Transverse colon (tissue), 4 donors: ENCODE measurements at regions not wholly inside any gene's neighbourhood (a gene's known extent, or its start where the extent isn't known, plus 50 kb on each side); places are given as distances from the start of the nearest gene placed in this dataset.
"Not testable (repeated sequence)": the region's sequence is repeated elsewhere in the genome, so short reads cannot be mapped to it uniquely, and the experiment has no call there.

Source experiments
- DNase-seq: peaks from one replicate; pipeline ENCODE4 v3.0.0-alpha.2; 2019
- H3K27ac ChIP-seq, 4 donors: fragments of 200-600 bp; sonication (generic); 2 replicates each; pipeline ENCODE4 v1.5.1; 2016 to 2018; ENCODE audit warnings: inconsistent platforms in 4 of 4
- H3K27me3 ChIP-seq: fragments of 200-600 bp; sonication (generic); 2 replicates; pipeline ENCODE4 v1.5.1; 2017; ENCODE audit warnings: inconsistent platforms
- H3K36me3 ChIP-seq, 4 donors: fragments of 200-600 bp; sonication (generic); 2 replicates each; pipeline ENCODE4 v1.5.1; 2017 to 2019; ENCODE audit warnings: inconsistent platforms in 4 of 4
- H3K4me1 ChIP-seq, 4 donors: fragments of 200-600 bp; sonication (generic); 2 replicates each; pipeline ENCODE4 v1.5.1; 2017 to 2020; ENCODE audit warnings: inconsistent platforms in 4 of 4
- H3K4me3 ChIP-seq, 4 donors: fragments of 200-600 bp; sonication (generic); 1 replicate in 1 of 4; 2 replicates in 3 of 4; pipeline versions ENCODE4 v1.5.1 to v1.6.1; 2017 to 2019; ENCODE audit warnings: inconsistent platforms in 4 of 4
- H3K9me3 ChIP-seq, 2 donors: fragments of 200-600 bp; sonication (generic); 2 replicates each; pipeline ENCODE4 v1.5.1; 2017 to 2019; ENCODE audit warnings: inconsistent platforms in 2 of 2
- CTCF ChIP-seq, 5 experiments: fragments of 200-600 bp in 3 of 5; fragments of 450-650 bp in 2 of 5; sonication (generic) in 3 of 5; IDR thresholded peaks; 1 replicate in 2 of 5; 2 replicates in 3 of 5; pipeline ENCODE4 v1.5.1; 2016 to 2017; ENCODE audit warnings: antibody characterized with exemption in 5 of 5, inconsistent platforms in 3 of 5, mild to moderate bottlenecking in 2 of 5, moderate library complexity in 1 of 5
- EP300 ChIP-seq: sonication (generic); formaldehyde crosslinking; IDR thresholded peaks from one replicate; pipeline ENCODE4 v1.6.1; 2017; ENCODE audit warnings: antibody characterized with exemption, low read depth
- POLR2A ChIP-seq: fragments of 450-650 bp; IDR thresholded peaks from one replicate; pipeline ENCODE4 v1.6.1; 2016; ENCODE audit warnings: antibody characterized with exemption, mild to moderate bottlenecking, moderate library complexity
- POLR2AphosphoS5 ChIP-seq, 3 donors: sonication (generic); formaldehyde crosslinking; IDR thresholded peaks; one replicate each; pipeline ENCODE4 v1.6.1; 2016; ENCODE audit warnings: antibody characterized with exemption in 3 of 3
- WGBS, 2 donors: methylation state at CpG; one replicate each; pipeline ENCODE4 v1.1.5; 2018; ENCODE audit warnings: low coverage in 1 of 2; 5-methylcytosine and 5-hydroxymethylcytosine counted together
- in situ Hi-C, 4 donors: fragments of 200-750 bp; cut with MboI; loops; one replicate each; pipeline versions ENCODE4 v1.15.0 to v1.15.1; 2017; ENCODE audit warnings: low sequenced_read_pairs in 3 of 4, low pct_ligation_motif_present in 1 of 4, low pct_unique_long_range_greater_than_20kb in 1 of 4
- intact Hi-C: fragments of 100-400 bp; cut with DNase I; formaldehyde crosslinking; loops from one replicate; pipeline ENCODE4 v1.15.1; 2023; ENCODE audit warnings: low total_unique reads

DNA sequence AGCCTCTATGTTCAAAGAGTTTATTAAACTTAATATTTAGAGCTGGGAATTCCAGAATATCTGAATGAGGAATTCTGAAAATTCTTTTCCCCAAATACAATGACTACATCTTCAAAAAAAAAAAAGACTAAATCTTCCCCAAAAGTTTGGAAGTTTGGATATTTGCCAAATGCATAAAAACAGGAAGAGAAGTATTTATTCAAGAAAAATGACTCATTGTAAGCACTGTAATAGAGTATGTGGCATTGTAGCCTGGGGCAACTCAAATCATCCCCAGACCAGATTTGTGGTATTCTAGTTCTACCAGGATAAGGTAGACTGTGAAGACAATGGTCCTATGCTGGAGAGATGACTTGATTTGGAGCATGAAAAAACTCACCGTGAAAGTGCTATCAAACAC, 78.5 kb upstream of the PDHA2 start:
- TF ChIP-seq POLR2AphosphoS5 (IDR thresholded peaks at IDR 0.05), result no peak
- TF ChIP-seq EP300, result no peak
- TF ChIP-seq POLR2A, result no peak
- no peak for TF ChIP-seq CTCF (IDR thresholded peaks at IDR 0.05)
- Histone ChIP-seq H3K9me3 (no peaks in the 10 kb centered on the region), H3K4me1 (no peaks in the 10 kb centered on the region), H3K4me3 (no peak overlapping the region), H3K27ac (no peak overlapping the region), H3K36me3 (no peaks in the 10 kb centered on the region), H3K27me3 (no peaks in the 10 kb centered on the region)
- in situ Hi-C loops (no loop called here), intact Hi-C loops (no loop called here)
- no peak for DNase-seq
- 80 to 85% methylated on average over 1 of the region's 1 CpG for WGBS, 2 donors

DNA sequence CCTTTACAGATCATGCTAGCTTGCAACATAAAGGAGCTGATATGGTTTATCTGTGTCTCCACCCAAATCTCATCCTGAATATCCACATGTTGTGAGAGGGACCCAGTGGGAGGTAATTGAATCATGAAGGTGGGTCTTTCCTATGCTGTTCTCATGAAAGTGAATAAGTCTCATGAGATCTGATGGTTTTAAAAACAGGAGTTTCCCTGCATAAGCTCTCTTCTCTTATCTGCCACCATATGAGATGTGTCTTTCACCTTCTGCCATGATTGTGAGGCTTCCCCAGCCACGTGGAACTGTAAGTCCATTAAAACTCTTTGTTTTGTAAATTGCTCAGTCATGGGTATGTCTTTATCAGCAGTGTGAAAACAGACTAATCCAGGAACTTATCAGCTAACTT, 79.2 kb upstream of the PDHA2 start:
- WGBS, 2 donors, result 12 to 14% methylated on average over 1 of the region's 1 CpG
- H3K4me3 ChIP-seq, in situ Hi-C loops, H3K36me3 ChIP-seq, H3K4me1 ChIP-seq, H3K9me3 ChIP-seq, DNase-seq, intact Hi-C loops, H3K27me3 ChIP-seq, H3K27ac ChIP-seq: not testable (repeated sequence)

DNA sequence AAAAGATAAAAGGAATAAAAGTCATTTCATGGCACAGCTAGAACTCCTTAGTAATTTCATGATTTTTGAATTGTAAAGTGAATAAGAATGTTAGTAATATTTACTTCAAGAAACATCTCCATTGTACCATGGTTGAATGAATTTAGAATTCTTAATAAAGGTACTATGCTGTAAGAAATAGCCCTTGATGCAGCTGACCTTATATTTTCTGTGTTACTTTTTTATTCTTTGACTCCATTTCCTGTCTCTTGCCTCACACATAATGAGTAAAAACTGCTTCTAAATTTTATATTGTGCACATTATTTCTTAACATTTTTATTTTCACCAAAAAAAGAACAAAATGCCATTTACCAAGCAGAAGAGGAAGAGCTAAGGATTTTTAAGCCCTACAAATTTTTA, 81.9 kb upstream of the PDHA2 start:
- no peak overlapping the region for H3K27ac ChIP-seq
- no peak for DNase-seq
- H3K9me3 ChIP-seq, result no peaks in the 10 kb centered on the region
- no peaks in the 10 kb centered on the region for H3K4me1 ChIP-seq
- in situ Hi-C loops (no loop called here), intact Hi-C loops (no loop called here)
- no peaks in the 10 kb centered on the region for H3K36me3 ChIP-seq
- H3K4me3 ChIP-seq, result no peak overlapping the region
- no peaks in the 10 kb centered on the region for H3K27me3 ChIP-seq
- TF ChIP-seq EP300 (no peak), POLR2AphosphoS5 (IDR thresholded peaks at IDR 0.05) (no peak), CTCF (IDR thresholded peaks at IDR 0.05) (no peak), POLR2A (no peak)

DNA sequence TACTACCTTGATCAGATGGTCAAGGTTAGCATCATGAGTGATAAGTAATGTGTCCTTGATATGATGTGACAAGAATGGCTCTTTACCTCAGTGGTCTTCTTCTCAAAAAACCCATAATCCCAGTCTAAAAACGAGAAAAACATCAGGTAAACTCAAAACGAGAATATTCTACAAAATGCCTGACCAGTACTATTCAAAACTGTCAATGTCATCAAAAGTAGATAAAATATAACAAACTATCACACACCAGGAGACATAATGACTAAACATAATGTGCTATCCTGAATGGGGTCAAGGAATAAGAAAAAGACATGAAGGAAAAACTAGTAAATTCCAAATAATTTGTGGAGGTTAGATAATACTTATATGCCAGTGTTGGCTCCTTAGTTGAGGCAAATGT, 85.2 kb upstream of the PDHA2 start:
- DNase-seq, result no peak
- Histone ChIP-seq H3K9me3 (no peaks in the 10 kb centered on the region), H3K36me3 (no peaks in the 10 kb centered on the region), H3K27ac (no peak overlapping the region), H3K27me3 (no peaks in the 10 kb centered on the region), H3K4me1 (no peaks in the 10 kb centered on the region), H3K4me3 (no peak overlapping the region)
- 52 to 64% methylated on average over 2 of the region's 2 CpGs for WGBS, 2 donors
- intact Hi-C loops, result no loop called here
- TF ChIP-seq POLR2AphosphoS5 (IDR thresholded peaks at IDR 0.05), result no peak
- no peak for TF ChIP-seq POLR2A
- TF ChIP-seq EP300, result no peak
- TF ChIP-seq CTCF (IDR thresholded peaks at IDR 0.05), result no peak
- in situ Hi-C loops, result no loop called here

DNA sequence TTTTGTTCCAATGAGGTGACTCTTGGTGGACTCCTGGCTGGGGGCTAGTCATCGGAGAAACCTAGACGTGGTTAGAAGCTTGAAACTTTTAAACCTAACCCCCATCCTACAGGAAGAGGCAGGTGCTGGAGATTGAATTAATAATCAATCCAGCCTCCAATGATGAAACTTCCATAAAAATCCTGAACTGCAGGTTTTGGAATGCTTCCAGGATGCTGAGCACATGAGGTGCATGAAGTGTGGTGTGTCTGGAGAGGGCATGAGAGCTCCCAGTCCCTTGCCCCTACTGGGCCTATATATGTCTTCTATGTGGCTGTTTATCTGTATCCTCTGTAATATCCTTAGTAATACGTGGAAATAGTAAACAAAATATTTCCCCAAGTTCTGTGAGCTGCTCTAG, 90.7 kb upstream of the PDHA2 start:
- Histone ChIP-seq H3K27ac (no peak overlapping the region), H3K36me3 (no peaks in the 10 kb centered on the region), H3K9me3 (no peaks in the 10 kb centered on the region), H3K4me1 (no peaks in the 10 kb centered on the region), H3K27me3 (no peaks in the 10 kb centered on the region), H3K4me3 (no peak overlapping the region)
- intact Hi-C loops (no loop called here), in situ Hi-C loops (no loop called here)
- TF ChIP-seq EP300 (no peak), CTCF (IDR thresholded peaks at IDR 0.05) (no peak), POLR2A (no peak), POLR2AphosphoS5 (IDR thresholded peaks at IDR 0.05) (no peak)
- DNase-seq, result no peak
- WGBS, 2 donors, result 65% methylated on average over 3 of the region's 3 CpGs; no CpG with 5 or more reads in 1 of the 2 donors
